AG09309 (cell line): ENCODE measurements at regions not wholly inside any gene's neighbourhood (a gene's known extent, or its start where the extent isn't known, plus 50 kb on each side); places are given as distances from the start of the nearest gene placed in this dataset.

Source experiments
- DNase-seq: peaks from one replicate; pipeline ENCODE4 v3.0.0-alpha.2; 2010; ENCODE audit warnings: low read depth
- H3K4me3 ChIP-seq: 2 replicates; pipeline ENCODE4 v1.5.1; 2011; ENCODE audit warnings: mild to moderate bottlenecking, low read depth, low read length, moderate library complexity; ENCODE audit not compliant: control insufficient read depth
- CTCF ChIP-seq: IDR thresholded peaks from 2 replicates; pipeline ENCODE4 v1.5.1; 2011; ENCODE audit warnings: mild to moderate bottlenecking, low read depth, low read length, inconsistent platforms; ENCODE audit not compliant: insufficient read depth, control insufficient read depth; ENCODE audit errors: missing control alignments

GRCh38 chr4:27305246-27305645 lies 444.6 kb downstream of the STIM2 start:
- H3K4me3 ChIP-seq: no peak overlapping the region
- no peak for TF ChIP-seq CTCF
- DNase-seq: no peak

GRCh38 chr4:27308379-27308778 lies 447.7 kb downstream of the STIM2 start:
- H3K4me3 ChIP-seq: no peak overlapping the region
- TF ChIP-seq CTCF: no peak
- DNase-seq: no peak

- no peak overlapping the region for H3K4me3 ChIP-seq
- DNase-seq: no peak
- no peak for TF ChIP-seq CTCF
Observed at GRCh38 chr4:27315625-27316024, 455.0 kb downstream of the STIM2 start.

GRCh38 chr4:27316176-27316575 lies 455.5 kb downstream of the STIM2 start:
- no peak for TF ChIP-seq CTCF
- no peak overlapping the region for H3K4me3 ChIP-seq
- DNase-seq: no peak

GRCh38 chr4:27318740-27319139 lies 458.1 kb downstream of the STIM2 start:
- DNase-seq: peak; percentile 27
- peak; percentile 82 for TF ChIP-seq CTCF
- H3K4me3 ChIP-seq: no peak overlapping the region

- no peak overlapping the region for H3K4me3 ChIP-seq
- no peak for TF ChIP-seq CTCF
- no peak for DNase-seq
Observed at GRCh38 chr4:27326991-27327390, 466.4 kb downstream of the STIM2 start.

- no peak for TF ChIP-seq CTCF
- H3K4me3 ChIP-seq: no peak overlapping the region
- DNase-seq: no peak
Observed at GRCh38 chr4:27327421-27328181, 467.0 kb downstream of the STIM2 start.
